GM12892 (cell line): ENCODE measurements at regions not wholly inside any gene's neighbourhood (a gene's known extent, or its start where the extent isn't known, plus 50 kb on each side); places are given as distances from the start of the nearest gene placed in this dataset.

ENCODE experiments used
- POLR2A ChIP-seq: IDR thresholded peaks from 2 replicates; pipeline ENCODE4 v1.6.1; 2011; ENCODE audit warnings: low read depth, low read length, control low read depth
- POLR2AphosphoS5 ChIP-seq: IDR thresholded peaks from 2 replicates; pipeline ENCODE4 v1.6.1; 2011; ENCODE audit warnings: low read depth, low read length, control low read depth
- TAF1 ChIP-seq: IDR thresholded peaks from 2 replicates; pipeline ENCODE4 v1.6.1; 2011; ENCODE audit warnings: low read depth, mild to moderate bottlenecking, control low read depth, low read length, borderline replicate concordance

GRCh38 chrX:51006064-51006463 is 95.5 kb downstream of the BMP15 start:
- TF ChIP-seq TAF1 = no peak
- no peak for TF ChIP-seq POLR2A
- no peak for TF ChIP-seq POLR2AphosphoS5
